H9 (cell line): ENCODE measurements at regions not wholly inside any gene's neighbourhood (a gene's known extent, or its start where the extent isn't known, plus 50 kb on each side); places are given as distances from the start of the nearest gene placed in this dataset.

ENCODE experiments used
- DNase-seq: peaks from one replicate; pipeline ENCODE4 v3.0.0-alpha.2; 2017
- H2AFZ ChIP-seq: one replicate; pipeline ENCODE4 v1.6.1; 2013; ENCODE audit warnings: mild to moderate bottlenecking, low read length, control low read depth, moderate library complexity
- H2AK5ac ChIP-seq: 2 replicates; pipeline ENCODE4 v1.6.1; 2013; ENCODE audit warnings: low read length, control low read depth, mixed read lengths; ENCODE audit not compliant: insufficient read length
- H2BK120ac ChIP-seq: one replicate; pipeline ENCODE4 v1.6.1; 2013; ENCODE audit warnings: low read depth, mild to moderate bottlenecking, low read length, control low read depth, inconsistent platforms; ENCODE audit not compliant: poor library complexity, severe bottlenecking
- H2BK12ac ChIP-seq: 2 replicates; pipeline ENCODE4 v1.6.1; 2013; ENCODE audit warnings: low read length, control low read depth, mixed read lengths, low read depth; ENCODE audit not compliant: insufficient read length
- H2BK15ac ChIP-seq: 2 replicates; pipeline ENCODE4 v1.6.1; 2013; ENCODE audit warnings: low read depth, low read length, control low read depth
- H2BK20ac ChIP-seq: one replicate; pipeline ENCODE4 v1.6.1; 2013; ENCODE audit warnings: low read depth, mild to moderate bottlenecking, low read length, control low read depth, inconsistent platforms; ENCODE audit not compliant: poor library complexity, severe bottlenecking
- H2BK5ac ChIP-seq: 2 replicates; pipeline ENCODE4 v1.6.1; 2013; ENCODE audit warnings: low read length, control low read depth, mixed read lengths; ENCODE audit not compliant: insufficient read length
- H3K14ac ChIP-seq: 2 replicates; pipeline ENCODE4 v1.6.1; 2013; ENCODE audit warnings: low read length, control low read depth; ENCODE audit not compliant: insufficient read depth
- H3K18ac ChIP-seq: 2 replicates; pipeline ENCODE4 v1.6.1; 2013; ENCODE audit warnings: low read depth, mild to moderate bottlenecking, mixed read lengths, low read length, control low read depth; ENCODE audit not compliant: insufficient read length
- H3K23ac ChIP-seq: 2 replicates; pipeline ENCODE4 v1.6.1; 2013; ENCODE audit warnings: low read length, control low read depth, mixed read lengths, low read depth; ENCODE audit not compliant: insufficient read length
- H3K23me2 ChIP-seq: 2 replicates; pipeline ENCODE4 v1.6.1; 2013; ENCODE audit warnings: low read depth, mild to moderate bottlenecking, mixed read lengths, low read length, control low read depth; ENCODE audit not compliant: insufficient read length, poor library complexity, severe bottlenecking
- H3K27ac ChIP-seq: 2 replicates; pipeline ENCODE4 v1.5.1; 2013; ENCODE audit warnings: low read length, control low read depth, mixed read lengths, low read depth; ENCODE audit not compliant: insufficient read length
- H3K27me3 ChIP-seq: 2 replicates; pipeline ENCODE4 v1.6.1; 2013; ENCODE audit warnings: low read length, control low read depth, inconsistent platforms; ENCODE audit not compliant: insufficient read depth
- H3K4ac ChIP-seq: 2 replicates; pipeline ENCODE4 v1.6.1; 2013; ENCODE audit warnings: low read depth, mild to moderate bottlenecking, control low read depth, inconsistent platforms, low read length, moderate library complexity
- H3K4me1 ChIP-seq: 2 replicates; pipeline ENCODE4 v1.6.1; 2013; ENCODE audit warnings: low read length, control low read depth, inconsistent platforms; ENCODE audit not compliant: insufficient read depth
- H3K4me2 ChIP-seq: 2 replicates; pipeline ENCODE4 v1.6.1; 2013; ENCODE audit warnings: low read length, control low read depth, mixed read lengths; ENCODE audit not compliant: insufficient read length, insufficient read depth
- H3K56ac ChIP-seq: 2 replicates; pipeline ENCODE4 v1.6.1; 2013; ENCODE audit warnings: low read depth, mild to moderate bottlenecking, mixed read lengths, low read length, control low read depth; ENCODE audit not compliant: insufficient read length
- H3K79me1 ChIP-seq: 2 replicates; pipeline ENCODE4 v1.6.1; 2013; ENCODE audit warnings: low read depth, mild to moderate bottlenecking, moderate library complexity, low read length, control low read depth, inconsistent platforms; ENCODE audit not compliant: insufficient read depth, poor library complexity, severe bottlenecking
- H3K79me2 ChIP-seq: 2 replicates; pipeline ENCODE4 v1.6.1; 2013; ENCODE audit warnings: low read length, control low read depth, inconsistent platforms; ENCODE audit not compliant: insufficient read depth
- H3K9ac ChIP-seq: 2 replicates; pipeline ENCODE4 v1.6.1; 2013; ENCODE audit warnings: low read length, control low read depth, mixed read lengths; ENCODE audit not compliant: insufficient read length; ENCODE audit errors: extremely low read depth
- H3K9me3 ChIP-seq: one replicate; pipeline ENCODE4 v1.6.1; 2013; ENCODE audit warnings: low read depth, low read length, inconsistent platforms; ENCODE audit not compliant: control insufficient read depth
- H3T11ph ChIP-seq: one replicate; pipeline ENCODE4 v1.6.1; 2013; ENCODE audit warnings: mild to moderate bottlenecking, low read length, control low read depth, inconsistent platforms
- H4K20me1 ChIP-seq: one replicate; pipeline ENCODE4 v1.6.1; 2013; ENCODE audit not compliant: control insufficient read depth, insufficient read length, insufficient read depth
- H4K5ac ChIP-seq: 2 replicates; pipeline ENCODE4 v1.6.1; 2013; ENCODE audit warnings: low read depth, mild to moderate bottlenecking, mixed read lengths, low read length, control low read depth; ENCODE audit not compliant: insufficient read length
- H4K8ac ChIP-seq: replicated peaks from 2 replicates; pipeline ENCODE4 v1.6.1; 2013; ENCODE audit warnings: low read length, control low read depth, mixed read lengths, low read depth; ENCODE audit not compliant: insufficient read length
- H4K91ac ChIP-seq: 2 replicates; pipeline ENCODE4 v1.6.1; 2013; ENCODE audit warnings: low read depth, mild to moderate bottlenecking, moderate library complexity, mixed read lengths, low read length, control low read depth; ENCODE audit not compliant: insufficient read length
- H3K27ac Mint-ChIP-seq, 3 experiments: 2 replicates in 2 of 3; 3 replicates in 1 of 3; pipeline ENCODE4 v1.8.0; 2020 to 2021; ENCODE audit warnings: mixed read lengths in 3 of 3, mild to moderate bottlenecking in 1 of 3, moderate library complexity in 1 of 3
- H3K27me3 Mint-ChIP-seq: 2 replicates; pipeline ENCODE4 v1.8.0; 2021; ENCODE audit warnings: low read depth, mild to moderate bottlenecking, moderate library complexity, mixed read lengths
- H3K36me3 Mint-ChIP-seq, 3 experiments: 2 replicates in 2 of 3; 3 replicates in 1 of 3; pipeline ENCODE4 v1.8.0; 2020 to 2021; ENCODE audit warnings: low read depth in 3 of 3, mixed read lengths in 3 of 3; ENCODE audit not compliant: insufficient read depth in 1 of 3
- H3K4me1 Mint-ChIP-seq, 2 experiments: 2 replicates each; pipeline ENCODE4 v1.8.0; 2020; ENCODE audit warnings: mixed read lengths in 2 of 2
- H3K4me3 Mint-ChIP-seq, 2 experiments: 2 replicates in 1 of 2; 3 replicates in 1 of 2; pipeline ENCODE4 v1.8.0; 2020 to 2021; ENCODE audit warnings: mild to moderate bottlenecking in 2 of 2, mixed read lengths in 2 of 2, moderate library complexity in 1 of 2
- H3K9me3 Mint-ChIP-seq, 2 experiments: 2 replicates in 1 of 2; 3 replicates in 1 of 2; pipeline ENCODE4 v1.8.0; 2020; ENCODE audit warnings: mild to moderate bottlenecking in 2 of 2, mixed read lengths in 2 of 2, moderate library complexity in 1 of 2
- CTCF ChIP-seq: fragments of 200-600 bp; sonication (generic); conservative IDR thresholded peaks from 3 replicates; pipeline ENCODE4 v1.8.0; 2021; ENCODE audit warnings: antibody characterized with exemption, mild to moderate bottlenecking
- WGBS: extraction: QIAGEN DNeasy Blood & Tissue Kit; methylation state at CpG from one replicate; pipeline ENCODE4 v1.1.7; 2013; ENCODE audit warnings: missing lambda C conversion rate, low lambda C conversion rate, mixed read lengths; ENCODE audit not compliant: insufficient read length; ENCODE audit errors: extremely low coverage; 5-methylcytosine and 5-hydroxymethylcytosine counted together

GRCh38 chr6:28777147-28777461, 146.7 kb downstream of the TRIM27 start:
- peaks cover 98% of the 10 kb centered on the region for H3K27me3 Mint-ChIP-seq
- no peaks in the 10 kb centered on the region for H3K79me1 ChIP-seq
- WGBS, result no CpG with 5 or more reads among the region's 4 CpGs

More at GRCh38 chr6:28777147-28777461, 146.7 kb downstream of the TRIM27 start:
- H3T11ph ChIP-seq, result no peak overlapping the region
- Mint-ChIP-seq H3K9me3 (peaks cover 11 to 29% of the 10 kb centered on the region in 2 experiments), H3K36me3 (no peaks in the 10 kb centered on the region; a peak in 2 of 7 replicates), H3K27ac (no peak overlapping the region), H3K4me1 (peaks cover 59 to 61% of the 10 kb centered on the region in 2 experiments), H3K4me3 (peak overlapping the region; percentile 70 to 78)
- H3K4ac ChIP-seq, result no peak overlapping the region
- no peak overlapping the region for H2BK5ac ChIP-seq
- H4K5ac ChIP-seq, result no peak overlapping the region
- no peak overlapping the region for H2AFZ ChIP-seq
- no peak overlapping the region for H2BK120ac ChIP-seq
- no peak overlapping the region for H3K18ac ChIP-seq
- H3K9me3 ChIP-seq, result no peaks in the 10 kb centered on the region
- no peak overlapping the region for H2AK5ac ChIP-seq
- H2BK12ac ChIP-seq, result no peak overlapping the region
- no peak overlapping the region for H4K91ac ChIP-seq
- no peaks in the 10 kb centered on the region for H4K20me1 ChIP-seq
- peaks cover 14% of the 10 kb centered on the region for H3K23me2 ChIP-seq
- no peak overlapping the region for H3K9ac ChIP-seq
- H3K14ac ChIP-seq, result no peak overlapping the region
- no peak for TF ChIP-seq CTCF
- H3K27ac ChIP-seq, result no peak overlapping the region
- no peak overlapping the region for H2BK15ac ChIP-seq
- peak overlapping the region; percentile 76 for H3K4me2 ChIP-seq
- H3K79me2 ChIP-seq, result no peaks in the 10 kb centered on the region
- H3K4me1 ChIP-seq, result no peaks in the 10 kb centered on the region; the same call in 1 of the 2 replicates
- no peak overlapping the region for H2BK20ac ChIP-seq
- H3K23ac ChIP-seq, result no peak overlapping the region
- no peak overlapping the region for H3K56ac ChIP-seq
- peaks cover 72% of the 10 kb centered on the region for H3K27me3 ChIP-seq
- DNase-seq, result no peak
- H4K8ac ChIP-seq, result no peak overlapping the region
